ENCODE measurements at regions not wholly inside any gene's neighbourhood (a gene's known extent, or its start where the extent isn't known, plus 50 kb on each side); places are given as distances from the start of the nearest gene placed in this dataset.
"Not testable (repeated sequence)": the region's sequence is repeated elsewhere in the genome, so short reads cannot be mapped to it uniquely, and the experiment has no call there.

- no peak for DNase-seq (ENCODE audit: low read depth)
These were observed 107.4 kb upstream of the BARHL2 start for GRCh38 chr1:90824551-90824950.

GRCh38 chr1:90823686-90824085 lies 106.6 kb upstream of the BARHL2 start:
- peak; percentile 7 for DNase-seq (ENCODE audit: low read depth)

GRCh38 chr1:90821788-90822359 lies 104.8 kb upstream of the BARHL2 start:
- peak; percentile 2 for DNase-seq (ENCODE audit: low read depth)

- DNase-seq (ENCODE audit: low read depth), result no peak
These were observed 104.2 kb upstream of the BARHL2 start for GRCh38 chr1:90821152-90821787.

GRCh38 chr1:90820745-90821144 lies 103.6 kb upstream of the BARHL2 start:
- DNase-seq (ENCODE audit: low read depth), result no peak

- no peak for DNase-seq (ENCODE audit: low read depth)
These were observed 100.3 kb upstream of the BARHL2 start for GRCh38 chr1:90817399-90817798.

- DNase-seq (ENCODE audit: low read depth), result not testable (repeated sequence)
These were observed 95.1 kb upstream of the BARHL2 start for GRCh38 chr1:90812237-90812636.

GRCh38 chr1:90811444-90811950 lies 94.4 kb upstream of the BARHL2 start:
- DNase-seq (ENCODE audit: low read depth), result not testable (repeated sequence)

GRCh38 chr1:90810681-90811080 lies 93.6 kb upstream of the BARHL2 start:
- DNase-seq (ENCODE audit: low read depth), result no peak

- no peak for DNase-seq (ENCODE audit: low read depth)
These were observed 92.9 kb upstream of the BARHL2 start for GRCh38 chr1:90809996-90810395.

- no peak for DNase-seq (ENCODE audit: low read depth)
These were observed 92.0 kb upstream of the BARHL2 start for GRCh38 chr1:90809093-90809492.

GRCh38 chr1:90807329-90807728 lies 90.2 kb upstream of the BARHL2 start:
- no peak for DNase-seq (ENCODE audit: low read depth)

GRCh38 chr1:90802622-90803021 lies 85.5 kb upstream of the BARHL2 start:
- DNase-seq (ENCODE audit: low read depth), result no peak

GRCh38 chr1:90800012-90800717 lies 83.1 kb upstream of the BARHL2 start:
- DNase-seq (ENCODE audit: low read depth), result no peak

- no peak for DNase-seq (ENCODE audit: low read depth)
These were observed 82.2 kb upstream of the BARHL2 start for GRCh38 chr1:90799326-90799725.

- DNase-seq (ENCODE audit: low read depth), result no peak
These were observed 81.8 kb upstream of the BARHL2 start for GRCh38 chr1:90798883-90799282.

- no peak for DNase-seq (ENCODE audit: low read depth)
These were observed 81.2 kb upstream of the BARHL2 start for GRCh38 chr1:90798344-90798743.

GRCh38 chr1:90795431-90795830 lies 78.3 kb upstream of the BARHL2 start:
- DNase-seq (ENCODE audit: low read depth), result no peak

GRCh38 chr1:90786709-90787108 lies 69.6 kb upstream of the BARHL2 start:
- DNase-seq (ENCODE audit: low read depth), result peak; percentile 3

- DNase-seq (ENCODE audit: low read depth), result no peak
These were observed 67.2 kb upstream of the BARHL2 start for GRCh38 chr1:90784186-90784847.

GRCh38 chr1:90783181-90783580 lies 66.1 kb upstream of the BARHL2 start:
- DNase-seq (ENCODE audit: low read depth), result no peak

- DNase-seq (ENCODE audit: low read depth), result no peak
These were observed 64.9 kb upstream of the BARHL2 start for GRCh38 chr1:90782046-90782445.

All from LHCN-M2 (cell line).